HG02852 (cell line): ENCODE measurements at regions not wholly inside any gene's neighbourhood (a gene's known extent, or its start where the extent isn't known, plus 50 kb on each side); places are given as distances from the start of the nearest gene placed in this dataset.

Experiments used
- ATAC-seq: cut with Tn5 transposase; IDR thresholded peaks from one replicate; pipeline ENCODE4 v1.9.1; 2021; ENCODE audit warnings: mild to moderate bottlenecking, moderate library complexity; ENCODE audit not compliant: unreplicated experiment

DNA sequence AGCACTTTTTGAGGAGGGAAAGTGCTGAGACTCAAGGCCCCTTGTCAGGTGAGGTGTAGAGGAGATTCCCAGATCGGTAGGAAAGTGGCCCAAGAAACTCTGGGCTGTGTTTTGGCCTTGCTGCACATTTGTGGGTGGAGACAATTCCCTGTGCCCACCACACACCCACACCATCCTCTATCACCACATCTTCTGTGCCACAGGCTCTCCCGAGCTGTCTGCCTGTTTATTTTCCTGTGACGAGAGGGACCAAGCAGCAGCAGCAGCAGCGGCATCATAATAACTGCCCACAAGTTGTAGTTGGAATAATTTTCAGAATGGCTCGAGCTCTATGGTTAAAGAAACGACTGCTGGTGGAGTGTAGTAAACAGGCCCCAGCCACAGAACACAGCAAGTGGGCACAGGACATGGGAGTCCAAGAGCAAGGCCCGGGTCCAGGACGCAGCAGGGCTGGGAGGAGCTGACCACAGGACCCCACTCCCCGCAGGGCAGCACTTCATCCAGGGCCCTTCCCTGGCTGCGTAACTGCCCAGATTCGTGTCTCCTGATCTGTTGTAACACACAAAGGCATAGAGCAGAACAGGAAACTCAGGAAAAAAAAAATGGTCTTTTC, 55.6 kb upstream of the BCL2L14 start:
- no peak for ATAC-seq

DNA sequence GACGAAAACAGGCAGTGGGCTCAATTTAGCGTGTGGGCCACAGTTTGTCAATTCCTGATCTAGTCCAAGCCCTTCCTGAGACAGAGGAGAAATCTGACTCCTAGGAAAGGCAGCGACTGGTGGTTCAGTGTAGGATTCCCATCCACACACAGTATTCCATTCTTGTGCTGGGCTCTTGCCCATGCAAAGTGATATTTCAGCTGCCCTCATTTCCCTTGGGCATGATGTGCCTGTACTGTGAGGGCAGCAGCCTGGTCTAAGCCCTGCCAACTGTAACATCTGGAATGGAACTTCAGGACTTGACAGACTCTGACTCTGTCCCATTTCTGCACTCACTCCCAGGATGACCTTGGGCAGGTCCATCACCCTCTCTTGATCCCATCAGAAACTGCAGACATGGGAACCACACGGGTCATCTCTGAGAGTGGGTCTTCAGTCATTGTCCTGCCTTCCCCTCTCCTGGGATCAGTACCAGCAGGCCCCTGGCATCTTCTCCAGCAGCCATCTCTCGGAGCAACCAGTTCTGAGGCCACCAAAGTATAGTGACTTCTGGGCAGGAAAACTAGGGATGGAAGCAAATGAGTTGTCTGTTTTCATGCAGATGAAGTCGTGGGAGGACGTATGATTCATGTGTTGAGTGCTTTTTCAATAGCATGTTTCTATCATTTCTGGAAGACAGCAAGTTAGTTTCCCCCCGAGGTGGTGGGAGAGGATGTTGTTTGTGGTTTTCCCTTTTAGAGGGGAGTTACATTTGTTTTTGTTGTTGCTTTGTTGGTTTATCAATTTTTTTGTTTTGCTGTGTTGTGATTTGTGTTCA, 54.2 kb upstream of the BCL2L14 start:
- ATAC-seq = no peak

DNA sequence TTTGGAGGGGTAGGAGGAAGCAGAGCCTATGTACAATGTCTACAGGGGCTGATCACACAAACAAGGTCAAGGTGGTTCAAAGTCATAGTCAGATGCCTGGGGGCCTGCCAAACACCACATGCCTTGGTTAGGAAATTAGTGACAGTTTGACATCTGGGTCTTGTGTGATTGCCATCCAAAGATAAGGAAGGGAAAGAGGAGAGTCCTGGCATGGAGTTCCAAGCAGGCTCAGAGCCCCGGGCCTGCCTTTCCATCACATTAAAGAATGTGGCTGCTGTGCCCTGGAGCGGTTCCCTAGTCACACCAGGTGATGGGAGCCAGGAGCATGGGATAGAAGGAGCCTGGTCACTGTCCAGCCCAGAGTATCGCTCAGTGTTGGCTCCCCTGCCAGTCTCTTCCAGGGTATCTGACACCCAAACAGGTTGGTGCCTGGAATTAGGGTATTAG, 53.6 kb upstream of the BCL2L14 start:
- ATAC-seq = no peak

GRCh38 chr12:12017798-12018197, 52.9 kb upstream of the BCL2L14 start:
- no peak for ATAC-seq

DNA sequence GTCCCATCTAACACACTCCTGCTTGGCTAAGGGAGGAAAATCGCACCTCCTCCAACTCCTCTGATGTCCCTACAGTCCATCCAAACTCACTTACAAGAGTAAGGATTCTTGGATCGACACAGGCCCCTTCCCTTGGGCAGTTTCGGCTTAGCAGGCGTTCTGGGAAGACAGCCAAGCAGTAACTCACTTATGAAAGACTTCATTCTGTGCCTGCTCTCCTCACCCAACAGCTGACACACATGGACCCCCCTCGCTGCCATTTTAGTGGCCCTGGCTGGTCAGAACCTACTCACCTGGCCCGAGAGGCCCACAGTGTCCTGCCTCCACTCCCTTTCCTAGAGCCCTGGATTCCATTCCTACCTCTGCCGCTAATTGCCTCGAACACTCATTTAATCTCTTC, 52.3 kb upstream of the BCL2L14 start:
- ATAC-seq = no peak

DNA sequence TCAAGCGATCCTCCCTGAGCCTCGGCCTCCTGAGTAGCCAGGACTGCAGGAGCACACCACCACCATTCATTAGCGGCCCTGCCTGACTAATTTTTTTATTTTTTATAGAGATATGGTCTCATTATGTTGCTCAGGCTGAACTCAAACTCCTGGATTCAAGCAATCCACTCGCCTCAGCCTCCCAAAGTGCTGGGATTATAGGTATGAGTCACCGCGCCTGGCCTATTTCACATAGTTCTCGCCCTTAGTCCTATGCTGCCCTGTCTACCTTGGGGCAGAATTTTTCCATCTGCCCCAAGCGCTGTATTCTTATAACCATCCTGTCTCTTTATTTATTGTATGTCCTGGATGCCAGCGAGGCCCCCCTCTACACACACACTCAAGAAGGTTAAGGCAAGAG, 50.9 kb upstream of the BCL2L14 start:
- ATAC-seq = no peak

DNA sequence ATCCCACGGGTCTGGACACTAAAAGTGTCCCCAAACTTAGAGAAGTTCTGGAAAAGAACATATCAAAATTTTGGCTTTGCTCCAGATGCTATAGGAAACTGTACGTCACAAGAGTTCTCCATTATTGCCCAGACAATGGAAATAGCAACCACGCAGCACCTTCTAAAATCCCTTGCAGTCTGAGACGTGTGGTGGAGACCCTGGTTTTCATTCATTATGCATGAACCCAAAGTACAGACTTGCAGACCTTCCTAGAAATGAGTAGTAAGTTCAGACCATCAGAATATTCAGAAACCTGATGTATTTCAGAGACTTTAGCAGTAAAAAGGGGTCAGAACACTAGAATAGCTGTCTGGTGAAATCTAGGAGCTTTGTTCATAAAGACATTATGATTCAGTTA, 50.0 kb upstream of the BCL2L14 start:
- ATAC-seq = no peak
